Stimulated activated CD8-positive, alpha-beta memory T cell treated with anti-CD3 and anti-CD28 coated beads, Interleukin-15, amount 100 ng/mL, for 48 hours (primary cell): ENCODE measurements at regions not wholly inside any gene's neighbourhood (a gene's known extent, or its start where the extent isn't known, plus 50 kb on each side); places are given as distances from the start of the nearest gene placed in this dataset.

Experiments
- DNase-seq, 2 donors: peaks; one replicate each; pipeline ENCODE4 v3.0.0-alpha.2; 2020; ENCODE audit warnings: low read depth in 2 of 2

DNA sequence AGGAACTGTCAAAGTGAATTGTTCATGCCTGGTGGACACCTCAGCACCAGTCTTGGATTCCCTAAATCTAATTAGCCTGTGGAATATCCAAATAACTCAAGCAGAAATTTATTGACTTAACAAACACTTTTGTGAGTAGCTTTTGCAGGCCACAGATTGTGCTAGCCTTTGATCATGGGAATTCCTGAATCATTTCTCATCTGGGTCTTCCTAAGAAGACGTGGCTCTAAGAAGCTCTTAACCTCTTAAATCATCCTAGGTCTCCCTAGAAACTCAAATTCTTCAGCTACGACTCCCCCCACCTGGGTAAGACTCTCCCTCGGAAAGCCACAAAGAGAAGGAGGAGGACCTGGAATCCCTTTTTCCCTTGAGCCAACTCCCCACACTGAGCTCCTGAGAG, 53.8 kb upstream of the PSEN2 start:
- DNase-seq, result no peak

DNA sequence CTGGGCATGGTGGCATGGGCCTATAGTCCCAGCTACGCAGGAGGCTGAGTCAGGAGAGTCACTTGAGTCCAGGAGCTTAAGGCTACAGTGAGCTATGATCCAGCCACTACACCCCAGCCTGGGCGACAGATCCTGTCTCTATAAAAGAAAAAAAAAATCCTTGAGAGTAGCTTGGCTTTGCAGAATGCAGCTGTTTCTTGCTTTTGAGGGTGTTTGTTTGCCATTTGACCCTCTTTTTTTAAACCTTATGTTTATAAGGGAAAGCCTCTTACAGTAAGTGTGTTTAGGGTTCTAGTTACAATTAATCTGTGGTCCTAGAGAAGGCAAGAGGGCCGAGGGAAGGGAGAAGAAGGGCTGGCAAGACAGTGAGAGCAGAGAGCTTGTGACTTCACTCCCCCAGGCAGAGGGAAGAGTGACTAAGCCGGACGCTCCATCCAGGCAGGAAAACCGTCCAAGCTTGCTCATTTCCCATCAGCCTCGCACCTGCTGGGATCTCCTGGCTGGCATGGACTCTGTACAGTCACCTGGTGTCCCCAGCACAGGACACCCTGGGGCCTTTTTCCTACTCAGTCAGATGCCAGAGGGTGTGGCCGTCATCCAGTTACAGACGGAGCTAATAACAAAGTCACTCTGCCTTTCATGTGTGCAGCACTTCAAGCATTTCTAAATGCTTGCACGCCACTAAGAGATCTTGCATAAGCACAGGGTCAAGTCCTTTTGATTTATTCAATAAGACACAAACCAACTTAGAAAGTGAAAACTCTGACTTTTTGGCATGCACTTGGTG, 55.5 kb upstream of the PSEN2 start:
- DNase-seq, result no peak

DNA sequence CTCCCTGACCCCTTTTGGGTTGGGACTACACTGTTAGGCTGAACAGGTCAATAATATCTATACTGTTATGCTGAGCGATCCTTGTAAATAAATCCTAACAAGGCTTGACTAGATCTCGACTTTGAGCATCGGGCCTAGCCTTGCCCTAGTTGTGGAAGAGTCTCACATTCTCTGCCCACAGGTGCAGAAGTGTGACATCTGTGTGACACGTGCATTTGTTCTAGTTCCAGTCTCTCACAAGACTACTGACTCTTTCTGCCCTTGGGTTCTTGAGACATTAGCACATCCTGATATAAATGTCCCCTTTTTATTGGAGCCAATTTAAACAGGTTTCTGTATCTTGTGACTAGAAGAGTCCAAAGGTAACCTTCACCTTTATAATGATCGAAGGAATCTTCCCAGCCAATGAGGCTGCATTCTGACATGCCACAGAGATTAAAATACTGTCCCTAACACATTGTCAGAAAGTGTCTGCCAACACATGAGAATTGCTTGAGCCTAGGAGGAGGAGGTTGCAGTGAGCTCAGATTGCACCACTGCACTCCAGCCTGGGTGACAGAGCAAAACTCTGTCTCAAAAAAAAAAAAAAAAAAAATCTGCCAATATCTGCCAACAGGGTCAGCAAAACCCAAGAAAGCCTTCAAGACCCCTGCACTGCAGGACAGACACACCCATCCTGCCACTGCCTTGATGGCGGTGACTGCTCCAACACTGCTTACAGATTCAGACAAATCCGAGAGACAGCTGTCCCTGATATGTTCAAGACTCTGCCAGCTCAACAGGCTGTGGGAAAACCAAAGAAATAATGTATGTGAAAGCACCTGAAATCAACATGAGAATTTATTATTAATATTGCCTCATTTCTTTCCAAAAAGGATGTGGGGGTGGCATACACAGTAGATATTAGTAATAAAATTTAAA, 56.5 kb upstream of the PSEN2 start:
- DNase-seq, result no peak

DNA sequence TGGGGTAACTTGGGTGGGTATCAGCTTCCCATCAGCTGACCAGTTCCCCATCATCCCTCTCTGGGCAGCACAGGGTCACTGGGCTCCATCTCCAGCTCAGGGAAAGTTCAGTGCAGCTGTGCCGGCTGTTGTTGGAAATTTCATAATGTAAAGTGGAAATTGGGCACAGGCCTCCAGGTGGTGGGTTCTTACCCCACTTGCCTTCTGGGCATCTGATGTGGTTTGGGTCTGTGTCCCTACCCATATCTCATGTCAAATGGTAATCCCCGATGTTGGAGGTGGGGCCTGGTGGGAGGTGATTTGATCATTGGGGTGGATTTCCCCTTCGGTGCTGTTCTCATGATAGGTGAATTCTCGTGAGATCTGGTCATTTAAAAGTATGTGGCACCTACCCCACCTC, 59.7 kb upstream of the PSEN2 start:
- no peak for DNase-seq

DNA sequence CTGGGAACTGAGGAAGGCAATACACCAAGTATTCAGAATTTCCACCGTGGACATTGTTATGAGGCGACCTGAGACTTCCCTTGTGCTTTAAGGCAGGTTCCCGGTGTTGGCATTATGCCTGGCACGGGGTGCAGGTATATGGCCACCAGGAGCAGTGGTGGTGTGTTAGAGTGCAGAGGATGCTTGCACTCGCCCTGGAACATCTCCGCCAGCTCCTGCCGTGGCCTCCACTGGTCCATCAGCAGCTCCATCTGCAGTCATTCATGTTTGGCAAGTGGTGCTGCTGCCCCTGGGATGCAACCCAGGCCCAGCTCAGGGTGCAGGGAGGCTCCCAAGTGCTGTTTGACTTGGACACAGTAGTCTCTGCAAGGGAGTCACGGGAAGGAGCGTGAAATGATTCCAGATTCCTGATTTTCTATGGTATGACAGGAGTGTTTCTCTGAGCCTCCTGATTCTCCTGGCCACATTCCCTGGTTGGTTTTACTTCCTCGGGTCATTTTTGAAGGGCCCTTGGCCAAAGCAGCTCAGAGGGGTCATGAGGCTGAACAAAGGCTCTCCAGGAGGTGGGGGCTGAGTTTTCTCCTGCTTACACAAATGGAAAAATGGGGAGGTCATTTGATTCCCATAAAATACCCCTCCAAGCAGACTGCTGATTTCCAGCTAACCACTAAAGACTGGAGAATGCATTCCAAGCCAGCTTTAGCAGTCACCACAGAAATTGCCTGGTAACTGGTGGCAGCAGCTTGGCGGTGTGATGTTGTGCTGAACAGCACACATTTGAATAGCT, 60.4 kb upstream of the PSEN2 start:
- DNase-seq, result no peak

DNA sequence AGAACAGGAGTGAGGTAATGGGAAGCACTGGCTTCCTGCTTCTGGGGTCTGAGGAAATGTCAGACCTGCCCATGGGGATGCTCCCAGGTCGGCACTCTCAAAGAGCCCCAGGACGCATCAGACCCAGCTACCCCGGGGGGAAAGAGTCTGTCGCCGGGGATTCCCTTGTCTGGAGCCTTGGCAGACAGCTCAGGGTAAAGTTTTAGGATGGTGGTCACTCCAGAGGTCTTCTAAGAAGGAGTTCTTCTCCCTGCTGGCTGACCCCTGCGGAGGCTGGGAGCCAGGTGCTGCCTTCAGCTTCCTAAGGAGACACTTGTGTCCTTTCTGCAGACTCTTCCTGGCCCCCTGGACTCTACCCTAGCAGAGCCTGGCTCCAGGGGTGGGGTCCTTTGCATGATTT, 61.9 kb upstream of the PSEN2 start:
- DNase-seq, result no peak

DNA sequence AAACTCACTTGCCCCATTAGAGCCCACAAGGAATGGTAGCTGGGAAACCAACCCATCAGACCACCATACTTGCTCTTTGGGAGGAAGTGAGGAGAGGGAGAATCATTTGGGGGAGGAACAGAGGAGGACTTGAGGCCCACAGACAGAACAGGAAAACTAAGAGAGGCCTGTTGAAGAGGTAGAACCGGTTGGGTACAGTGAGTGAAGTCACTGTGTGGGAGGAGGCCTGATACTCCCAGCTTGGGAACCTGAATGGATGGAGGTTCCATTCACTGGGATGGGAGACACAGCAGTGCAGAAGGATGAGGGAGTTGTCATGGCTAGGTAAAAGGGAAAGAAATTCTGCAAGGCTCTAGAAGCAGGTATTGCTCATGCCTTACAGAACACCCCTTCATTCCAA, 63.4 kb upstream of the PSEN2 start:
- no peak for DNase-seq

DNA sequence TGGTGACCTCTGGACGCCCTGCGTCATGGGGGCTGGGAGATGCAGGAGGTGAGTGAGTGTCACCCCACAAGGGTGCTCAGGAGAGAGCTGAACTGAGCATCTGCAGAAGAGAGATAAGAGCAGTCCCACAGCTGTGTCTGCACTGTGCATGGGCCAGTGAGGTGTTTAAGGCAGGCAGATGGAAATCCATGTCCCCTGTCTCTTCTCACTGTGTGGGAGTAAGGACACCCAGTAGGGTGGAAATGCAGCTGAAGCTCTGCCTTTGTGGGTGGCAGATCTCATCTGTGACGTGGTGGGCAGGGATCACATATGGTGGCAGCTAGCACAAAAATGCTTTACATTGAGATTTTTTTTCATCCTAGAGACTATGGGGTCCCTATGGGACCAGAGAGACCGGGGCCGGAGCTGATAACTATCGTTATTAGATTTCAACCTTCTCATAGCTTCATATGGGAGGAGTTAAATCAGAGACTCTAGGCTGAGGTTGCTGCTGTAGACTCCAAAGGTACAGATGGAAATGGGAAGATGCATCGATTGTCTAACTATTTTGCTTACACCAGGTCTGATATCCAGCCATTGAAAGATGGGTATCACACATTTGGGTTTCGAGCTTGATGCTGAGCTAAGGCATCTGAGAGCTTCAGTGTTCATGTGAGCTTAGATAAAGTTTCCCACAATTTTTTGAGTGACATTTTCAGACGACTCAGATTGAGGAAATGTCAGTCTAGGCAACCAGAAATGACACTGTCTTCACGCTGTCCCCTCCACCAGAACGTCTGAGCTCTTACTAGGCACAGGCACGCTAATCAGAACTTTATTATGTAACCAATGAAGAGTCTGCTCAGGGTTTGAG, 65.3 kb upstream of the PSEN2 start:
- DNase-seq, result no peak

DNA sequence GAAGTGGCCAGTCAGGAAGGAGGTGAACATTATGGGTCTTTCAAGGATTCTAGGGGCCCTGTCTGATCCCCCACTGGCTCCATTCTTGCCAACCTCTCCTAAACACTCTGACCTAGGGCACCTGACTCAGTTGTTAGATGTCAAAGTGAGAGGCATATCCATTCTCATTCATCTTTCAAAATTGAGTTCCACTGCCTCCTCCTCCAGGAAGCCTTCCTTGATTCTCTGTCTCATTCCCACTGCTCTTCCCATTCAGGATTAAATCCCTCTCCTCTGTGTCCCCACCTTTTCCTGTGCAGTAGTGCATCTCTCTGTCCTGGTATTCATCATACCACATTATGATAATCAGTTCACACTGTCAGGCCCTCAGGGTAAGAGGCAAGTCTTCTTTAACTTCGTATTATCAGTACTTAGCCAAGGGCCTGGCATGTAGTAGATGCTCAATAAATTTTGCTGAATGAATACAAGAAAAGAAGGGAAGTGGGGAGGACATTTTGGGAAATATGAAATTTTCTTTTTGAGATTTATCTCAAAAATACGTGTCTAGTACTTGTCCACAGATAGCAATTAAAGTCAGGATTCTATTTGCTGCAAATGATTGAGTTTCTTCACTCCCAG, 61.8 kb upstream of the ITPKB start:
- DNase-seq, result no peak

DNA sequence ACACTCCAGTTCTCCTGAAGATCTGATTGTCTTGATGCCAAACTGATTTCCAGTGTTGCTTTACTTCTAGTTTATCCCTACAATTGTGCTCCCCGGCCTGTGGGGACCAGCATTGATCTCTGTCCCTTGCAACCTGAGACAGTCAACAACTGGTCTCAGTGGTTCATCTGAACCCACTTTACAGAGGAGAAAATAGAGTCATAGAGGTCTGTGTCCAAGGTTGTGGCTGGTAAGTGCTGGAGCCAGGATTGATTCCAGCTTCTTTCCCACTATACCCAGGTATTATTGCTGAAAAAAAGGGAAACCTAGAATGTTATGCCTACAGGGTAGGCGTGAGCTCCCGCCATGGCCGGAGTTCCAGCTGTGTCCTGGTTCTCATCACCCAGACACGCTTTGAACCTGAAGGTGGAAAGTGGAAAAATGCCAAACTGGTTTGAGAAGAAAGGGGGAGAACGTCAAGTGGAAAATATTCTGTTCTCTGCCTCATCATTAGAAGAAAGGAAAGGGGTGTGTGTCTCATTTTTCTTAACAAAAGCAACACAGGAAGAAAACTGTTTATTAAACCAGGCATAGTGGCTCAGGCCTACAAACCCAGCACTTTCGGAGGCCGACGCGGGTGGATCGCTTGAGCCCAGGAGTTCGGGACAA, 60.7 kb upstream of the ITPKB start:
- no peak for DNase-seq

DNA sequence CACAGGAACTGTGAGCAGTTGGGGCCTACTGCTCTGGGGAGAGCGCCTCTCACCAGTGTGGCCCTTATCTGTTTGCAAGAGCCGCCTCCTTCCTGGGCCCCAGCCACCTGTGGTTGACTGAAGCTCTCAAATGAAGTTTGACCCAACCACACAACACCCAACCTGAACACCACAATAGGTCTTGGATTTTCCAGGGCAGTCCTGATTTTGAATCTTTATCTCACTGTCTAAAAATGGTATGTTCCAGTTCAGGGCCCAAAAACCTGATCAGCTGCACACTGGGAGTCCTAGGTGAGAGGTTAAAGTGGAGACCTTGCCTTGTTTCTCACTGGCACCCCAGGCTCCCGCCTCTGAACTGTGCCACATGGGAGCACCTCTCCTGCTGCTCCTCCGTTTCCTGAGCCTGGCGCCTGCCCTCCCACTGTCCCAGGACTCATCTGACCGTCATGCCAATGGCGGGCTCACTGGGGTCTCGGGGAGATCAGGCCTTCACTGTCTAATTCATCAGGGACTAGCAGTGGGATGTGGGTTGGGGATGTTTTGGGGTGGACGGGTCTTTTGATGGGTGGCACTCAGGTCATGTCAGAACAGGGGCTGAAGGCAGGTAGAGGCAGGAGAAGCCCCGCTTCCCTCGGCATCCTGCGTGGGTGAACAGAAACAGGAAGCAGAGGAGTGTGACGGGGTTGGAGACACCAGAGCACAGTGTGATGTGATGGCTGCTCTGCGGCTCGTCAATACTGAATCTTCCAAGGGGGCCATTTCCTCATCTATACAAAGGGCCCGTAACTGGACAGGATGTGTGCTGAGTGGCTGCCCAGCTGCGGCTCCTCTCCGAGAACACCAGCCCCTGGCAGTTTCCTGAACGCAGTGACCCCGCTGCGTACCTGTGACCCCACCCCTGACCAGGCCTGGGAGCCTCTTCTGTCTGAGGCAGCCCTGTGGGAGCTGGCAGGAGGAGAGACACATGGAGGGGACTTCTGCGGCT, 59.6 kb upstream of the ITPKB start:
- DNase-seq, result peak; percentile 67 to 76

DNA sequence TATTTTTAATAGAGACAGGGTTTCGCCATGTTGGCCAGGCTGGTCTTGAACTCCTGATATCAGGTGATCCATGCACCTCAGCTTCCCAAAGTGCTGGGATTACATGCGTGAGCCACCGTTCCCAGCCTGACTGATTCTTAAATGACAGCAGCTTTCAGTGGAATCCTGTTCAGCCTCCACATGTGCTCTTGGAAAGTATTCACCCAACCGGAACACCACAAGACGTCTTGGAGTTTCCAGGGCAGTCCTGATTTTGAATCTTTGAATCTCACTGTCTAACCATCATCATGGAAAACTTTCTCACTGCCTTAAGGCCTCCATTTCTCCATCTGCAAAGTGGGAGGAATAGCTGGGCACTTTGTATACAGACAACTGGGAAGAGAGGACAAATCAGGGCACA, 58.1 kb upstream of the ITPKB start:
- DNase-seq, result no peak

DNA sequence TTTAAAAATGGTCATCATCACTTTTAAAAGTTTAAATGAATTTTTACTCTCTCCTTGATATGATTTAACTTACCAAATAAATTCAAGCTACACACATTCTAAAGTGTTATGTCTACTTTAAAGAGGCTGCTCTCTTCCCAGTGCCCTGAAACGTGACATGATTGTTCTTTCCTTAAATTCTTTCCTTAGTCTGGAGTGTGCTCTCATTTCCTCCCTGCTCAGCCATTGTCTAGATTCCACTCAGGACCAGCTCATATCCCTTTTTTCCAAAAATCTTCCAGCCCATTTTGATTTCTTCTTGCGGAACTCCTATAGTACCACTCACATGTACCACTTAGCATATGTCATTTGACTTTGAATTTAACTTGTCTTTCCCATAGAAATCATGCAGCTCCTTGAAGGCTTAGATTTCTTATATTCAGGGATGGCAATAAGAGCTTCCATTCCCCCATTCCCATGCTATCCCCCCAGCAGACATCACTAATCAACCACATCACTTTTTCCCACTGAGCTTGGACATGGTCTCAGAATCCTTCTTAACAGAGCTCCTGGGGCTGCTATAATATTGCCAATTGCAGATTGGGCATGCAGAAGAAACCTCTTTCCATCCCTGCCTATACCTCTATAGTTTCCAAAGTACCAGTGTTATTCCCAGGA, 54.7 kb upstream of the ITPKB start:
- DNase-seq, result no peak

DNA sequence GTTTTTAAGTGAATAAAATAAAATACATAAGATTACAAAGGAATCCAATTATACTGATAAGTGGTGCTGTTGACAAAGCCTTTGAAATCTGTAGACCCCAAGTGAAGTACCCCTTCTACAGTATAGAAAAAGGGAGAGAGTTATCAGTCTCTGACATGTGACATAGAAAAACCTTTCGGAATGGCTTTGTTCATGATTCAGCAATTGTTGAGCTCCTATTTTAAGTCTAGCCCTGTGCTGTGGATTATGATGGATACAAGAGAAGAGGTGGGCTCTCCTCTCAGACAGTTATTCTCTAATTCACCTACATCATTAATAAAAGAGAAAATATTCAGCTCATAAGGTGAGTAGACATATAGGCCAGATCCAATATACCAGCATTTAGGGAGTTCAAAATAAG, 53.3 kb upstream of the ITPKB start:
- no peak for DNase-seq

DNA sequence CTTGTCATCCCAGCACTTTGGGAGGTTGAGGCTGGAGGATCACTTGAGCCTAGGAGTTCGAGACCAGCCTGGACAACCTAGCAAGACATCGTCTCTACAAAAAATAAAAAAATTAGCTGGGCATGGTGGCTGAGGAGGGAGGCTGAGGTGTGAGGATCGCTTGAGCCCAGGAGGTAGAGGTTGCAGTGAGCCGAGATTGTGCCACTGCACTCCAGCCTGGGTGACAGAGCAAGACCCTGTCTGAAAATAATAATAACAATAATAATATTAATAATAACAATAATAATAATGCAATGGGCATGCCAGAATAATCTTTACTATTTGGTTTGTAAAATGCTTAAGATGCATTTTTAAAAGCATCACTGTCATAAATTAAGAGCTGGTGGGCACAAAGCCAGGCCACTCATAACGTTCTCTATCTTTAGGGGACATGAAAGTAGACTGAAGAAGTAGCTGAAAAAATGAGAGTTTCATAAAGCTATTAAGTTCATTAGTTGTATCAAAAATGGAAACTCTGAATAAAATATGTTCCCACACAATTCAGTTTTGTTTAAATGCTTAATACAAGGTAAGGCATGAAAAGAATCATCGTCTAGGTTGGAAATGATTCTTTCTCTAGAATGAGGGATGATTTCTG, 51.6 kb upstream of the ITPKB start:
- DNase-seq, result no peak

DNA sequence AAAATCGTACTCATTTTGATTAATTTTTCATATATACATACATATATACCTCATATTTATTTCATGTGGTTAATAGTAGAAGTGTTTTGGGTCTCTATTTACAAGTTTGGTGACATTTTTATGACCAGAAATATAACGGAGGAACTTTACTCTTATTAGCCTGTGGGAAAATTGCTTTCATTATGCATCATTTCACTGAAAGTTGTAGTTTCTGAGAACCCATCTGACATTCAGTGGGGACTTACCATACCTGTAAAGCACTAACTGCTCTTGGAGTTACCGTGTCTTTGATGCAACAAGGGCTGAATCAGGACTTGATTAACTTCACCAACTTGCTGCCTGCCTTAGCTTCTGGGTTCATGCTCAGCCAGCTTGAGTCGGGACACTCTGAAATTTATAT, 49.9 kb upstream of the ITPKB start:
- DNase-seq, result no peak
